ENCODE measurements at regions not wholly inside any gene's neighbourhood (a gene's known extent, or its start where the extent isn't known, plus 50 kb on each side); places are given as distances from the start of the nearest gene placed in this dataset.

- TF ChIP-seq POLR2AphosphoS5 (IDR thresholded peaks at IDR 0.05) (no peak), CTCF (IDR thresholded peaks at IDR 0.05) (no peak), POLR2A (IDR thresholded peaks at IDR 0.05) (no peak)
Measured at GRCh38 chr2:217362710-217363109, 502.8 kb upstream of the TNP1 start.
